AG04450 (cell line): ENCODE measurements at regions not wholly inside any gene's neighbourhood (a gene's known extent, or its start where the extent isn't known, plus 50 kb on each side); places are given as distances from the start of the nearest gene placed in this dataset.

Experiments
- CTCF ChIA-PET: fragments of 300-600, 350-600 bp; formaldehyde crosslinking; extraction: SDS; loops from one replicate; lab custom pipeline; 2022; ENCODE audit warnings: antibody characterized with exemption, inconsistent platforms; lab: Charles Lee
- POLR2A ChIA-PET: fragments of 350-600 bp; formaldehyde crosslinking; extraction: SDS; loops from one replicate; lab custom pipeline; 2021; ENCODE audit warnings: antibody characterized with exemption, inconsistent platforms; lab: Yijun Ruan, JAX
- DNase-seq: peaks from one replicate; pipeline ENCODE4 v3.0.0-alpha.2; 2011; ENCODE audit warnings: low read depth, low spot score
- H3K27ac ChIP-seq: one replicate; pipeline ENCODE4 v1.5.1; 2012; ENCODE audit warnings: low read depth, low read length, control low read depth
- H3K27me3 ChIP-seq: one replicate; pipeline ENCODE4 v1.6.0; 2012; ENCODE audit warnings: low read length; ENCODE audit not compliant: control insufficient read depth, insufficient read depth
- H3K4me3 ChIP-seq: 2 replicates; pipeline ENCODE4 v1.5.1; 2011; ENCODE audit warnings: mild to moderate bottlenecking, low read depth, low read length, control low read depth
- H3K9me3 ChIP-seq: 2 replicates; pipeline ENCODE4 v1.5.1; 2012; ENCODE audit warnings: low read length; ENCODE audit not compliant: control insufficient read depth, insufficient read depth
- TF ChIP-seq, protein P1 (sequence below): IDR thresholded peaks from 2 replicates; pipeline ENCODE4 v1.5.1; 2011; ENCODE audit warnings: low read depth, low read length, control low read depth, inconsistent platforms

DNA sequence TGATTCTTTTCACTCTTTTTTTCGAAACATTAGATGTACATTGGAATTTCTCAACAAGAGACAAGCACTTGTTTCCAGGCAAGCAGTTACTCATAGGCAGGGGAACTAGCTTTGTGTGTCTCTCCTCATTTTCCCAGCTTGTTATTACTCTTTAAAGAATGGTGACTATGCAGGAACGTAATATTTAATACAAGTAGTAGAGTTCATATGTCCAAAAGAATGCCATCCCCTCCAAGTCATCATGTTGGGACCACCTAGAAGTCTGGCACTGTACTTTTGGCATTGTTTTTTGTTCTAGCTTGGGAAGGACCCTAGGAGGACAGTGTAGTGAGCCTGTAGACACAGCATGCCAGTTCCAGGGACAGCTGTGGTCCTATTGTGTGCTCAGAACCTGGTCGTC, 650.7 kb downstream of the INHBA start:
- no peak overlapping the region for H3K4me3 ChIP-seq
- no peaks in the 10 kb centered on the region for H3K27me3 ChIP-seq
- no peaks in the 10 kb centered on the region; the same call in 1 of the 2 replicates for H3K9me3 ChIP-seq
- TF ChIP-seq, protein P1, sequence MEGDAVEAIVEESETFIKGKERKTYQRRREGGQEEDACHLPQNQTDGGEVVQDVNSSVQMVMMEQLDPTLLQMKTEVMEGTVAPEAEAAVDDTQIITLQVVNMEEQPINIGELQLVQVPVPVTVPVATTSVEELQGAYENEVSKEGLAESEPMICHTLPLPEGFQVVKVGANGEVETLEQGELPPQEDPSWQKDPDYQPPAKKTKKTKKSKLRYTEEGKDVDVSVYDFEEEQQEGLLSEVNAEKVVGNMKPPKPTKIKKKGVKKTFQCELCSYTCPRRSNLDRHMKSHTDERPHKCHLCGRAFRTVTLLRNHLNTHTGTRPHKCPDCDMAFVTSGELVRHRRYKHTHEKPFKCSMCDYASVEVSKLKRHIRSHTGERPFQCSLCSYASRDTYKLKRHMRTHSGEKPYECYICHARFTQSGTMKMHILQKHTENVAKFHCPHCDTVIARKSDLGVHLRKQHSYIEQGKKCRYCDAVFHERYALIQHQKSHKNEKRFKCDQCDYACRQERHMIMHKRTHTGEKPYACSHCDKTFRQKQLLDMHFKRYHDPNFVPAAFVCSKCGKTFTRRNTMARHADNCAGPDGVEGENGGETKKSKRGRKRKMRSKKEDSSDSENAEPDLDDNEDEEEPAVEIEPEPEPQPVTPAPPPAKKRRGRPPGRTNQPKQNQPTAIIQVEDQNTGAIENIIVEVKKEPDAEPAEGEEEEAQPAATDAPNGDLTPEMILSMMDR, result no peak
- POLR2A ChIA-PET, result interaction anchor here (0.5 kb wide), 1 partner anchor 13 kb away, joined by 3 read pairs; no protein-coding TSS in a partner anchor
- CTCF ChIA-PET, result interaction anchor here (2.6 kb wide), 1 partner anchor 49 kb away, joined by 6 read pairs; no protein-coding TSS in a partner anchor
- no peak overlapping the region for H3K27ac ChIP-seq
- no peak for DNase-seq

DNA sequence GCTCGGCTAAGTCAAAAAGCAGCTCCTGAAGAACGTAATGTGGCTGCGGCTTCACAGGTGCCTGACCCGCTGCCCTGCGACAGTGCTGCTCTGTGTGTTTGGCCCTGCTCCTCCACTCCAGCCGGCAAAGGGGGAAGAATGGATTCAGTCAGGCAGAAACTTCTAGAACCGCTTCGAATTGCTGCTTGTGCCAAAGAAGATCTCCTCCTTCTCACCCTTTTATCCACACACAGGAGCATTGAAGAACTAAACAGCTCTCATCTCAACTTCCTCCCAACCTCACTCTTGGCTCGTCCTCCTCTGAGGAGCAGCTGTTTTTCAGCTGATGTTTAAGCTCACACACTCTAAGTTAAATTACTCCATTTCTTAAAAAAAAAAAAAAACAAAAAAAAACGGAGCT, 651.4 kb downstream of the INHBA start:
- CTCF ChIA-PET, result interaction anchor here (0.6 to 2.6 kb wide), 2 partner anchors 48 to 819 kb away, joined by 3 to 6 read pairs; no protein-coding TSS in a partner anchor
- TF ChIP-seq, protein P1, result no peak
- no peak overlapping the region for H3K27ac ChIP-seq
- H3K4me3 ChIP-seq, result no peak overlapping the region
- no peaks in the 10 kb centered on the region; the same call in 1 of the 2 replicates for H3K9me3 ChIP-seq
- H3K27me3 ChIP-seq, result no peaks in the 10 kb centered on the region
- POLR2A ChIA-PET, result interaction anchor here (0.6 kb wide), 1 partner anchor 495 kb away, joined by 11 read pairs; no protein-coding TSS in a partner anchor
- no peak for DNase-seq

DNA sequence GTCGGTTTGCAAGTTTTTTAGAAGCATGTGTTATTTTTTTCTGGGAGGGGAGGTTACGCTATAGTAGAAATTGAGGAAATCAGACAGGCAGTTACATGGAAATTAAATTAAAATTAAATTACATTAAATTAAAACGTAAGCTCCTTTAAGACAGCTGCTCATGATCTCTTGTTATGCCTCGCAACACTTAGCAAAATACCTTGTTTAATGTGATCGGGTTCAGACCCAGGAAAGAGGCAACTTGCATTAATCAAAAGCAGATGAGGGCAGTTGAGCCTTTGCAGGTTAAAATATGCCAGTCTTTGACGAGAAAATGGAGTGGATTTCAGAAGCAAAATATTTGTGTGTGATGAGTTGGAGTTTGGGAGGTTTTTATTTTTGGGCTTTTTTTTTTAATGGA, 651.8 kb downstream of the INHBA start:
- Histone ChIP-seq H3K4me3 (no peak overlapping the region), H3K27ac (no peak overlapping the region), H3K27me3 (no peaks in the 10 kb centered on the region), H3K9me3 (no peaks in the 10 kb centered on the region; the same call in 1 of the 2 replicates)
- ChIA-PET CTCF (interaction anchor here (0.6 kb wide), 1 partner anchor 818 kb away, joined by 3 read pairs; no protein-coding TSS in a partner anchor), POLR2A (interaction anchor here (0.6 kb wide), 1 partner anchor 495 kb away, joined by 11 read pairs; no protein-coding TSS in a partner anchor)
- DNase-seq, result no peak
- TF ChIP-seq, protein P1, result no peak

DNA sequence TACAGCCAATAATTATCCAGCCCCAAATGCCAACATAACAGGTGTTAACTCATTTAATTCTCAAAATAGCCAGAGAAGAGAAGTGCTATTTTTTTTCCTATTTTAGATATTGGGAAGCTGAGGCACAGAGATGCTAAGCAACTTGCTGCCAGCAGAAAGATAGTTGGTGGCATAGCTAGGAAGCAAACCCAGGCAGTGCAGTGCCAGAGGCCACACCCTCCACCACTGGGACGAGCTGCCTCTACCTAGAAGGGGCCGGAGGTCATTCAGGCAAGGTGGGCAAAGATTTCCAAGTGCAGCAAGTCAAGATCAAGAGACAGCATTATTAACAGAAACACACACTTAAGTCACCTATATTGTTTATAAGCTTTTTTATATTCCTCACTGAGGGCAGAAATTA, 654.1 kb downstream of the INHBA start:
- ChIA-PET CTCF (no interaction called here), POLR2A (no interaction called here)
- no peak for DNase-seq
- Histone ChIP-seq H3K27me3 (peaks cover 2% of the 10 kb centered on the region), H3K9me3 (peaks cover 3% of the 10 kb centered on the region; the same call in 1 of the 2 replicates), H3K27ac (no peak overlapping the region), H3K4me3 (no peak overlapping the region)
- TF ChIP-seq, protein P1, result no peak

DNA sequence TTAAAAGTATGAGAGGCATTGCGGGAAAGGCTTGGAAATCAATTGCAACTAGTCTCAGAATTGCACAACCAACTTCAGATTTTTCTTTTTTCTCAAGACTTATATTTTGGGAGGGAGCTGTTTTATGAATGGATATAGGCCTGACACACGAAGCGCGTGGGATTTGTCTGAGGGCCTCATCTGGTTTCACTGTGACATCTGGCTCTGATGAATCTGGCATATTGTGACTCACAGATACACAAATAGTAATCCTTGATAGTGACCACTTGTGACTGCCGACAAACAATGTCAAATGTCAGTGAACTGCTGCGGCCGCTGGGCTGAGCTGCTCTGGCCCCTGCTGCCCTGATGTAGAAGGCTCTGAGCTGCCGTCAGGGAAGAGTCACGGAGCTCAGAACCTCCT, 655.1 kb downstream of the INHBA start:
- POLR2A ChIA-PET, result no interaction called here
- TF ChIP-seq, protein P1, result no peak
- no peak for DNase-seq
- H3K27ac ChIP-seq, result no peak overlapping the region
- CTCF ChIA-PET, result interaction anchor here (0.6 to 1.5 kb wide), 4 partner anchors 45 to 649 kb away, joined by 3 to 4 read pairs (median 4); no protein-coding TSS in a partner anchor
- peaks cover 9% of the 10 kb centered on the region; the same call in 1 of the 2 replicates for H3K9me3 ChIP-seq
- peaks cover 2% of the 10 kb centered on the region for H3K27me3 ChIP-seq
- no peak overlapping the region for H3K4me3 ChIP-seq
